NCI-H128 (cell line): ENCODE measurements at regions not wholly inside any gene's neighbourhood (a gene's known extent, or its start where the extent isn't known, plus 50 kb on each side); places are given as distances from the start of the nearest gene placed in this dataset.

Experiments used
- DNase-seq: peaks from one replicate; lab custom pipeline; 2025; ENCODE audit not compliant: unreplicated experiment; lab: John Stamatoyannopoulos, UW

- no peak for DNase-seq
Measured at GRCh38 chr18:21162786-21163185, 51.2 kb upstream of the ROCK1 start.

GRCh38 chr18:21163647-21164547 is 52.3 kb upstream of the ROCK1 start:
- DNase-seq: no peak

GRCh38 chr18:21164548-21165095 is 53.0 kb upstream of the ROCK1 start:
- no peak for DNase-seq

GRCh38 chr18:21167641-21168377 is 56.2 kb upstream of the ROCK1 start:
- peak; percentile 91 for DNase-seq

GRCh38 chr18:21168880-21169279 is 57.3 kb upstream of the ROCK1 start:
- no peak for DNase-seq

GRCh38 chr18:21177822-21178221 is 64.2 kb upstream of the GREB1L start:
- no peak for DNase-seq

GRCh38 chr18:21179590-21180220 is 62.3 kb upstream of the GREB1L start:
- DNase-seq: peak; percentile 67

GRCh38 chr18:21180588-21180987 is 61.4 kb upstream of the GREB1L start:
- no peak for DNase-seq

GRCh38 chr18:21181766-21182165 is 60.3 kb upstream of the GREB1L start:
- no peak for DNase-seq

- DNase-seq: no peak
Measured at GRCh38 chr18:21183670-21184069, 58.4 kb upstream of the GREB1L start.

- DNase-seq: no peak
Measured at GRCh38 chr18:21184396-21184996, 57.5 kb upstream of the GREB1L start.

GRCh38 chr18:21187886-21188285 is 54.1 kb upstream of the GREB1L start:
- no peak for DNase-seq

- peak; percentile 52 for DNase-seq
Measured at GRCh38 chr18:21191596-21192307, 50.3 kb upstream of the GREB1L start.
